SK-N-SH (cell line): ENCODE measurements at regions not wholly inside any gene's neighbourhood (a gene's known extent, or its start where the extent isn't known, plus 50 kb on each side); places are given as distances from the start of the nearest gene placed in this dataset.

Source experiments
- CTCF ChIA-PET: fragments of 300-600, 350-600 bp; formaldehyde crosslinking; extraction: SDS; loops from one replicate; lab custom pipeline; 2021; lab: Yijun Ruan, JAX
- POLR2A ChIA-PET: fragments of 350-600 bp; sonication (Branson Sonifier 250); formaldehyde crosslinking; extraction: SDS; loops from one replicate; lab custom pipeline; 2020; ENCODE audit warnings: antibody characterized with exemption, inconsistent platforms; lab: Yijun Ruan, JAX
- DNase-seq: peaks from one replicate; pipeline ENCODE4 v3.0.0; 2012
- H2AFZ ChIP-seq: fragments of 200-600 bp; sonication (generic); 2 replicates; pipeline ENCODE4 v1.8.1; 2016; ENCODE audit warnings: antibody characterized with exemption, mild to moderate bottlenecking, low read depth
- H3F3A ChIP-seq: fragments of 200-600 bp; sonication (generic); replicated peaks from 2 replicates; pipeline ENCODE3; 2016; ENCODE audit warnings: antibody characterized with exemption, mild to moderate bottlenecking; ENCODE audit not compliant: insufficient read depth
- H3K27ac ChIP-seq, 2 experiments: fragments of 200-500 bp in 1 of 2; fragments of 200-600 bp in 1 of 2; sonication (Bioruptor generic) in 1 of 2; sonication (generic), shearing (Covaris generic) in 1 of 2; 2 replicates each; pipeline versions ENCODE4 v1.5.1 to v1.6.1; 2014 to 2016; ENCODE audit warnings: low read depth in 2 of 2, inconsistent platforms in 1 of 2, low read length in 1 of 2, mild to moderate bottlenecking in 1 of 2, mixed read lengths in 1 of 2
- H3K27me3 ChIP-seq: fragments of 200-600 bp; sonication (generic), shearing (Covaris generic); 2 replicates; pipeline ENCODE4 v1.6.1; 2016; ENCODE audit warnings: mixed run types; ENCODE audit not compliant: insufficient read depth
- H3K36me3 ChIP-seq, 2 experiments: fragments of 200-500 bp in 1 of 2; fragments of 200-600 bp in 1 of 2; sonication (Bioruptor generic) in 1 of 2; sonication (generic) in 1 of 2; replicated peaks in 1 of 2; 2 replicates each; pipeline versions ENCODE3 to v1.5.1; 2014 to 2016; ENCODE audit warnings: low read length in 1 of 2, mild to moderate bottlenecking in 1 of 2; ENCODE audit not compliant: insufficient read depth in 2 of 2, control insufficient read depth in 1 of 2
- H3K4me1 ChIP-seq, 2 experiments: fragments of 200-500 bp in 1 of 2; fragments of 200-600 bp in 1 of 2; sonication (Bioruptor generic) in 1 of 2; sonication (generic), shearing (Covaris generic) in 1 of 2; 2 replicates each; pipeline versions ENCODE4 v1.5.1 to v1.6.1; 2014 to 2016; ENCODE audit warnings: low read depth in 1 of 2, low read length in 1 of 2, mixed run types in 1 of 2; ENCODE audit not compliant: insufficient read depth in 2 of 2, control insufficient read depth in 1 of 2
- H3K4me2 ChIP-seq: fragments of 200-600 bp; sonication (generic), shearing (Covaris generic); 2 replicates; pipeline ENCODE4 v1.6.1; 2017; ENCODE audit warnings: mixed run types
- H3K4me3 ChIP-seq, 2 experiments: fragments of 200-500 bp in 1 of 2; fragments of 200-600 bp in 1 of 2; sonication (Bioruptor generic) in 1 of 2; sonication (generic), shearing (Covaris generic) in 1 of 2; 2 replicates each; pipeline versions ENCODE4 v1.5.1 to v1.8.1; 2014 to 2016; ENCODE audit warnings: low read depth in 2 of 2, inconsistent platforms in 1 of 2, low read length in 1 of 2, mild to moderate bottlenecking in 1 of 2, mixed read lengths in 1 of 2, moderate library complexity in 1 of 2
- H3K79me2 ChIP-seq: fragments of 200-600 bp; sonication (generic); 2 replicates; pipeline ENCODE4 v1.8.1; 2017; ENCODE audit warnings: mild to moderate bottlenecking; ENCODE audit not compliant: insufficient read depth
- H3K9ac ChIP-seq: fragments of 200-600 bp; sonication (generic); 2 replicates; pipeline ENCODE4 v1.6.1; 2017; ENCODE audit warnings: mixed run types
- H3K9me2 ChIP-seq: fragments of 200-600 bp; sonication (generic); 2 replicates; pipeline ENCODE4 v1.6.1; 2017; ENCODE audit warnings: mixed run types
- H3K9me3 ChIP-seq: fragments of 200-600 bp; sonication (generic); 2 replicates; pipeline ENCODE4 v1.6.1; 2017; ENCODE audit warnings: mixed run types, mild to moderate bottlenecking, moderate library complexity
- H4K20me1 ChIP-seq: fragments of 200-600 bp; sonication (generic); 2 replicates; pipeline ENCODE4 v1.6.1; 2017; ENCODE audit warnings: mild to moderate bottlenecking, mixed run types; ENCODE audit not compliant: insufficient read depth
- EP300 ChIP-seq, 2 experiments: IDR thresholded peaks; 2 replicates each; pipeline versions ENCODE4 v1.4.0 to v1.6.1; 2012; ENCODE audit warnings: borderline replicate concordance in 1 of 2, low read depth in 1 of 2, low read length in 1 of 2
- FOSL2 ChIP-seq: IDR thresholded peaks from 2 replicates; pipeline ENCODE4 v1.4.0; 2012; ENCODE audit warnings: low read depth, mild to moderate bottlenecking, moderate library complexity, borderline replicate concordance
- FOXJ3 ChIP-seq: sonication (generic); formaldehyde crosslinking; IDR thresholded peaks from 2 replicates; pipeline ENCODE4 v1.5.1; 2020; ENCODE audit warnings: mild to moderate bottlenecking, missing genetic modification reagents
- FOXM1 ChIP-seq: IDR thresholded peaks from 2 replicates; pipeline ENCODE4 v1.4.0; 2012; ENCODE audit warnings: low read depth, mild to moderate bottlenecking
- GABPA ChIP-seq: IDR thresholded peaks from 2 replicates; pipeline ENCODE4 v1.4.0; 2012; ENCODE audit warnings: low read depth, mild to moderate bottlenecking
- GATA2 ChIP-seq: sonication (generic); formaldehyde crosslinking; IDR thresholded peaks from 2 replicates; pipeline ENCODE4 v1.5.0; 2020; ENCODE audit warnings: mild to moderate bottlenecking, missing genetic modification reagents
- JUND ChIP-seq: IDR thresholded peaks from 2 replicates; pipeline ENCODE4 v1.4.0; 2012
- MEF2A ChIP-seq: IDR thresholded peaks from 2 replicates; pipeline ENCODE4 v1.4.0; 2012; ENCODE audit warnings: low read depth, borderline replicate concordance
- NFIC ChIP-seq: IDR thresholded peaks from 2 replicates; pipeline ENCODE4 v1.4.0; 2012; ENCODE audit warnings: borderline replicate concordance
- NRF1 ChIP-seq: IDR thresholded peaks from 2 replicates; pipeline ENCODE4 v1.6.1; 2012; ENCODE audit warnings: low read depth, mild to moderate bottlenecking, low read length
- POLR2AphosphoS5 ChIP-seq: IDR thresholded peaks from 2 replicates; pipeline ENCODE4 v1.6.1; 2012; ENCODE audit warnings: low read depth, low read length
- RAD21 ChIP-seq: IDR thresholded peaks from 2 replicates; pipeline ENCODE4 v1.6.1; 2012; ENCODE audit warnings: mild to moderate bottlenecking, low read length
- RCOR1 ChIP-seq: fragments of 150-350 bp; IDR thresholded peaks from 2 replicates; pipeline ENCODE4 v1.6.1; 2017; ENCODE audit warnings: antibody characterized with exemption, low read length
- REST ChIP-seq: IDR thresholded peaks from 2 replicates; pipeline ENCODE4 v1.6.1; 2012; ENCODE audit warnings: mild to moderate bottlenecking, low read depth, low read length, moderate library complexity
- RFX5 ChIP-seq: IDR thresholded peaks from 2 replicates; pipeline ENCODE4 v1.6.1; 2012; ENCODE audit warnings: mild to moderate bottlenecking, improper control_type of control experiment, low read length
- RXRA ChIP-seq: IDR thresholded peaks from 2 replicates; pipeline ENCODE4 v1.4.0; 2012; ENCODE audit warnings: low read depth, mild to moderate bottlenecking, borderline replicate concordance
- SIN3A ChIP-seq: IDR thresholded peaks from 2 replicates; pipeline ENCODE4 v1.6.1; 2012; ENCODE audit warnings: low read depth, mild to moderate bottlenecking, low read length, moderate library complexity, borderline replicate concordance
- TAF1 ChIP-seq: IDR thresholded peaks from 2 replicates; pipeline ENCODE4 v1.6.1; 2012; ENCODE audit warnings: low read depth, mild to moderate bottlenecking, low read length, moderate library complexity, borderline replicate concordance
- YY1 ChIP-seq: IDR thresholded peaks from 2 replicates; pipeline ENCODE4 v1.4.0; 2012; ENCODE audit warnings: low read depth, mild to moderate bottlenecking
- WGBS: methylation state at CpG from one replicate; pipeline ENCODE4 v1.1.6; 2017; ENCODE audit warnings: low lambda C conversion rate; 5-methylcytosine and 5-hydroxymethylcytosine counted together
- TF ChIP-seq, protein P1 (sequence below): IDR thresholded peaks from 2 replicates; pipeline ENCODE4 v1.4.0; 2012; ENCODE audit warnings: low read depth
- TF ChIP-seq, protein P2 (sequence below): fragments of 150-350 bp; IDR thresholded peaks from 2 replicates; pipeline ENCODE4 v1.6.1; 2016; ENCODE audit warnings: mild to moderate bottlenecking, low read depth, low read length

GRCh38 chr10:61338146-61338545 lies 115.0 kb downstream of the TMEM26 start:
- 53% methylated on average over 1 of the region's 1 CpG for WGBS
- Histone ChIP-seq H2AFZ (no peak overlapping the region), H3K4me1 (no peaks in the 10 kb centered on the region; a peak in 1 of 4 replicates), H3K9me3 (no peaks in the 10 kb centered on the region), H3K4me2 (no peak overlapping the region), H3K27me3 (no peaks in the 10 kb centered on the region), H3K27ac (peak overlapping the region in 1 of 2 experiments; percentile 43; a peak in 1 of 4 replicates), H3K9ac (no peak overlapping the region), H3F3A (no peaks in the 10 kb centered on the region), H3K9me2 (no peaks in the 10 kb centered on the region)
- POLR2A ChIA-PET: no interaction called here
- CTCF ChIA-PET: interaction anchor here (1.1 kb wide), 1 partner anchor 14 kb away, joined by 4 read pairs; no protein-coding TSS in a partner anchor
- TF ChIP-seq FOXM1 (no peak), FOSL2 (no peak), RFX5 (no peak), RXRA (no peak), FOXJ3 (CRISPR knock-in tag) (no peak), RCOR1 (no peak), YY1 (no peak), MEF2A (no peak), NRF1 (no peak), REST (no peak), POLR2AphosphoS5 (no peak), SIN3A (no peak), NFIC (no peak)
- TF ChIP-seq, all 33 proteins: peak for 0
- DNase-seq: no peak
- Histone ChIP-seq H3K79me2 (no peaks in the 10 kb centered on the region), H3K36me3 (no peaks in the 10 kb centered on the region), H3K4me3 (no peak overlapping the region), H4K20me1 (no peaks in the 10 kb centered on the region)

DNA sequence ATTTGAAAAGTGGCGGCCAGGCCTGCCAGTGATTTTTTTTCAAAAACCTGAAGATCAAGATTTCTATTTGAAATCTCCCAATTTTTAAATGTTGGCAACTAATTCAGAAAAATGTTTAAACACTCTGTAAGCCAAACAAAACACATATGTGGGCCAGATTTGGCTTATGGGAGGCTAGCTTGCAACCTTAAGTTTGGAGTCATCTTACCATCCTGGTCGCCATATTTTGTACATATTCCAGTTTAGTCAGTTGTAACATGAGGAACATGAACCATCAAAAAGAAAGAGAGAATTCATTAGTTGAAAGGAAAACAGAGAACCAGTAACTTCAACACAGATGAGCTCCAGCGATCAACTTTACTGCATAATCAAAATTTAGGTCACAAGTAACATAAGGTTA lies 115.4 kb downstream of the TMEM26 start:
- H3K4me2 ChIP-seq: no peak overlapping the region
- 77% methylated on average over 3 of the region's 3 CpGs for WGBS
- no peaks in the 10 kb centered on the region for H3K36me3 ChIP-seq
- no peak overlapping the region for H3K4me3 ChIP-seq
- no peak overlapping the region for H2AFZ ChIP-seq
- TF ChIP-seq JUND: no peak
- TF ChIP-seq EP300 (IDR thresholded peaks at IDR 0.05; ENCODE audit: borderline replicate concordance in 1 of 2, low read depth in 1 of 2, low read length in 1 of 2): no peak
- TF ChIP-seq GATA2 (CRISPR knock-in tag): no peak
- TF ChIP-seq RAD21: no peak
- TF ChIP-seq REST: no peak
- no peak for TF ChIP-seq FOXJ3 (CRISPR knock-in tag)
- TF ChIP-seq, protein P1, sequence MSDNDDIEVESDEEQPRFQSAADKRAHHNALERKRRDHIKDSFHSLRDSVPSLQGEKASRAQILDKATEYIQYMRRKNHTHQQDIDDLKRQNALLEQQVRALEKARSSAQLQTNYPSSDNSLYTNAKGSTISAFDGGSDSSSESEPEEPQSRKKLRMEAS: no peak
- no peak for TF ChIP-seq GABPA
- no peak for TF ChIP-seq SIN3A
- TF ChIP-seq RFX5: no peak
- TF ChIP-seq, protein P2, sequence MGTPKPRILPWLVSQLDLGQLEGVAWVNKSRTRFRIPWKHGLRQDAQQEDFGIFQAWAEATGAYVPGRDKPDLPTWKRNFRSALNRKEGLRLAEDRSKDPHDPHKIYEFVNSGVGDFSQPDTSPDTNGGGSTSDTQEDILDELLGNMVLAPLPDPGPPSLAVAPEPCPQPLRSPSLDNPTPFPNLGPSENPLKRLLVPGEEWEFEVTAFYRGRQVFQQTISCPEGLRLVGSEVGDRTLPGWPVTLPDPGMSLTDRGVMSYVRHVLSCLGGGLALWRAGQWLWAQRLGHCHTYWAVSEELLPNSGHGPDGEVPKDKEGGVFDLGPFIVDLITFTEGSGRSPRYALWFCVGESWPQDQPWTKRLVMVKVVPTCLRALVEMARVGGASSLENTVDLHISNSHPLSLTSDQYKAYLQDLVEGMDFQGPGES: no peak
- TF ChIP-seq MEF2A: no peak
- no peak for TF ChIP-seq TAF1
- no peaks in the 10 kb centered on the region for H3F3A ChIP-seq
- no peak overlapping the region for H3K9ac ChIP-seq
- ChIA-PET CTCF (interaction anchor here (1.1 kb wide), 1 partner anchor 13 kb away, joined by 4 read pairs; no protein-coding TSS in a partner anchor), POLR2A (no interaction called here)
- DNase-seq: no peak
- H3K79me2 ChIP-seq: no peaks in the 10 kb centered on the region
- peak overlapping the region in 1 of 2 experiments; percentile 43; a peak in 1 of 4 replicates for H3K27ac ChIP-seq
- H3K9me2 ChIP-seq: no peaks in the 10 kb centered on the region
- H3K4me1 ChIP-seq: no peaks in the 10 kb centered on the region; a peak in 2 of 4 replicates
- no peaks in the 10 kb centered on the region for H3K27me3 ChIP-seq
- no peaks in the 10 kb centered on the region for H3K9me3 ChIP-seq
- H4K20me1 ChIP-seq: no peaks in the 10 kb centered on the region
